ENCODE measurements at regions not wholly inside any gene's neighbourhood (a gene's known extent, or its start where the extent isn't known, plus 50 kb on each side); places are given as distances from the start of the nearest gene placed in this dataset.

- DNase-seq (no peak), ATAC-seq (no peak)
- Histone ChIP-seq H3K4me3 (no peak overlapping the region), H3K4me1 (ENCODE audit: low read depth) (no peaks in the 10 kb centered on the region), H3K9me3 (no peaks in the 10 kb centered on the region), H3K36me3 (ENCODE audit: low read depth) (no peaks in the 10 kb centered on the region)
- no peak for TF ChIP-seq CTCF (IDR thresholded peaks at IDR 0.05)
- intact Hi-C loops (cut with DNase I, micrococcal nuclease): no loop called here
Observed at GRCh38 chr3:104831071-104831470, 535.6 kb upstream of the ALCAM start.

- ATAC-seq (no peak), DNase-seq (no peak)
- H3K36me3 ChIP-seq (ENCODE audit: low read depth): no peaks in the 10 kb centered on the region
- no peaks in the 10 kb centered on the region for H3K4me1 ChIP-seq (ENCODE audit: low read depth)
- intact Hi-C loops (cut with DNase I, micrococcal nuclease): no loop called here
- H3K9me3 ChIP-seq: no peaks in the 10 kb centered on the region
- H3K4me3 ChIP-seq: no peak overlapping the region
- no peak for TF ChIP-seq CTCF (IDR thresholded peaks at IDR 0.05)
Observed at GRCh38 chr3:104832530-104832929, 534.2 kb upstream of the ALCAM start.

- no peak for ATAC-seq
- intact Hi-C loops (cut with DNase I, micrococcal nuclease): no loop called here
- H3K4me3 ChIP-seq: no peak overlapping the region
Observed at GRCh38 chr3:104835376-104835775, 531.3 kb upstream of the ALCAM start.

GRCh38 chr3:104846270-104846669 lies 520.4 kb upstream of the ALCAM start:
- no peak for DNase-seq
- Histone ChIP-seq H3K9me3 (no peaks in the 10 kb centered on the region), H3K4me3 (no peak overlapping the region), H3K4me1 (ENCODE audit: low read depth) (no peaks in the 10 kb centered on the region), H3K36me3 (ENCODE audit: low read depth) (no peaks in the 10 kb centered on the region)
- intact Hi-C loops (cut with DNase I, micrococcal nuclease): no loop called here
- no peak for TF ChIP-seq CTCF (IDR thresholded peaks at IDR 0.05)
- no peak for ATAC-seq

More at GRCh38 chr3:104835376-104835775, 531.3 kb upstream of the ALCAM start:
- Histone ChIP-seq H3K9me3 (no peaks in the 10 kb centered on the region), H3K36me3 (ENCODE audit: low read depth) (no peaks in the 10 kb centered on the region), H3K4me1 (ENCODE audit: low read depth) (no peaks in the 10 kb centered on the region)
- no peak for TF ChIP-seq CTCF (IDR thresholded peaks at IDR 0.05)
- DNase-seq: no peak

GRCh38 chr3:104849070-104849469 lies 517.6 kb upstream of the ALCAM start:
- intact Hi-C loops (cut with DNase I, micrococcal nuclease): no loop called here
- H3K9me3 ChIP-seq: no peaks in the 10 kb centered on the region
- ATAC-seq: no peak
- H3K4me1 ChIP-seq (ENCODE audit: low read depth): no peaks in the 10 kb centered on the region
- no peaks in the 10 kb centered on the region for H3K36me3 ChIP-seq (ENCODE audit: low read depth)
- no peak for DNase-seq
- TF ChIP-seq CTCF (IDR thresholded peaks at IDR 0.05): no peak
- no peak overlapping the region for H3K4me3 ChIP-seq

GRCh38 chr3:104854468-104854867 lies 512.2 kb upstream of the ALCAM start:
- TF ChIP-seq CTCF (IDR thresholded peaks at IDR 0.05): no peak
- no peak overlapping the region for H3K4me3 ChIP-seq
- DNase-seq (no peak), ATAC-seq (no peak)
- H3K36me3 ChIP-seq (ENCODE audit: low read depth): no peaks in the 10 kb centered on the region
- intact Hi-C loops (cut with DNase I, micrococcal nuclease): no loop called here
- no peaks in the 10 kb centered on the region for H3K9me3 ChIP-seq
- no peaks in the 10 kb centered on the region for H3K4me1 ChIP-seq (ENCODE audit: low read depth)
